ENCODE measurements at regions not wholly inside any gene's neighbourhood (a gene's known extent, or its start where the extent isn't known, plus 50 kb on each side); places are given as distances from the start of the nearest gene placed in this dataset.
"Not testable (repeated sequence)": the region's sequence is repeated elsewhere in the genome, so short reads cannot be mapped to it uniquely, and the experiment has no call there.

DNA sequence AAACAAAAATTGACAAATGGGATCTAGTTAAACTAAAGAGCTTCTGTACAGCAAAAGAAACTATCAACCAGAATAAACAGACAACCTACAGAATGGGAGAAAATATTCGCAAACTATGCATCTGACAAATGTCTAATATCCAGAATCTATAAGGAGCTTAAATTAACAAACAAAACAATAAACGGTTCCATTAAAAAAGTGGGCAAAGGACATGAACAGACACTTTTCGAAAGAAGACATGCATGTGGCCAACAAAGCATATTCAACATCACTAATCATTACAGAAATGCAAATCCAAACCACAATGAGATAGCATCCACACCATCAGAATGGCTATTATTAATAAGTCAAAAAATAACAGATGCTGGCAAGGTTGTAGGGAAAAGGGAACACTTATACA is 50.5 kb upstream of the MED13L start:
- DNase-seq; intact Hi-C loops (cut with DNase I): not testable (repeated sequence)

DNA sequence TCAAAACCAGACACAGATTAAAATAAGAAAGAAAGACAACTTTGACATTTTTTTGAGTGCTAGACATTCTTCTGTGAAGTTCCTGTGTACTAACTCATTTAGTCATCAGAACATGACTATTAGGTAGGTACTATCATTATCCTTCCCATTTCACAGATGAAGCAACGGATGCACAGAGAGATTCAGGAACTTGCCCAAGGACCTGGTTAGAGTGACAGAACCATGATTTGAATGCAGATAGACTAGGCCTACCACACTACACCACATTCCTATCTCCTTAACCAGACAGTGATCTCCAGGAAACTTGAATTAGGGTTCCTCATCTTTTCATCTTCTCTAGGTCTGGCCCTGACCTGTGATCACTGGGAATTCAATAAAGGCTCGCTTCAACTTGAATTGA is 54.4 kb upstream of the MED13L start:
- no peak for DNase-seq
- intact Hi-C loops (cut with DNase I): no loop called here

DNA sequence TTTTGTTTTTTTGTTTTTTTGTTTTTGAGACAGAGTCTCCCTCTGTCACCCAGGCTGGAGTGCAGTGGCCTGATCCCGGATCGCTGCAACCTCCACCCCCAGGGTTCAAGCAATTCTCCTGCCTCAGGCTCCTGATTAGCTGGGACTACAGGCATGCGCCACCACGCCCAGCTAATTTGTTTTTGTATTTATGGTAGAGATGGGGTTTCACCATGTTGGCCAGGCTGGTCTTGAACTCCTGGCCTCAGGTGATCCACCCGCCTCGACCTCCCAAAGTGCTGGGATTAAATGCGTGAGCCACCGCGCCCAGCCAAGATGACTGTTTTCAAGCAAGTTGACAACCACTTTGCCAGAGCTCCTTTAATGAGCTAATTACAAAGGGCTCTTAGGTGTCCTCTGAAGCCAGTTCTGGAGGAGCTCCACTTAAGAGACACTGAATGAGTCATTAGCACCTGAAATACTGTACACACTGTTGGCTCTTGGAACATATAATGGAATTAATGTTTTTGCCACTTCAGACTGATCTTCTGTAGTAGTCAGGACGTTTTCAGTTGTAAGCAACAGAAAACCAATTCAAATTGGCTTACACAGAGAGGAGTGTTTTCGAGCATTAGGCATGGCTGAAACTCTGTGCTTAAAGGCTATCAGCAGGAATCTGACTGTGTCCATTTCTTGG is 55.4 kb upstream of the MED13L start:
- no peak for DNase-seq

DNA sequence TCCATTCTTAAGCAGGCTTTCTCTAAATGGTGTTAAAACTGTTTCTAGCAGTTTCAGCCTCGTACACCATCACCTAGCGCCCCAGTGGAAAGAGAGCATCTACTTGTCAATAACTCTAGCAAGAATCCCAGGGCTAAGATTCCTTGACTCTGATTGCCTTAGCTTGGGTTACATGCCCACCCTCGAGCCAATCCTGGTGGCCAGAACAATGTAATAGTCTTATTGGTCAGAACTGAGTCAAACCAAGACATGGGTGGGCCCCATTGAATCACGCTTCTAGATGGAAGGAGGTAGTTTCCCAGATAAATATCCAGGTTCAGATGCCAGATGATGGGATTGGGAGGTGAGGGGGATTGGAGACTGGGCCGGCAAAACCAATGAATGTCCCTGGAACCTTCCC is 55.9 kb upstream of the MED13L start:
- DNase-seq: no peak
- intact Hi-C loops (cut with DNase I): no loop called here

More for the DNA sequence above, 55.4 kb upstream of the MED13L start:
- intact Hi-C loops (cut with DNase I): no loop called here

DNA sequence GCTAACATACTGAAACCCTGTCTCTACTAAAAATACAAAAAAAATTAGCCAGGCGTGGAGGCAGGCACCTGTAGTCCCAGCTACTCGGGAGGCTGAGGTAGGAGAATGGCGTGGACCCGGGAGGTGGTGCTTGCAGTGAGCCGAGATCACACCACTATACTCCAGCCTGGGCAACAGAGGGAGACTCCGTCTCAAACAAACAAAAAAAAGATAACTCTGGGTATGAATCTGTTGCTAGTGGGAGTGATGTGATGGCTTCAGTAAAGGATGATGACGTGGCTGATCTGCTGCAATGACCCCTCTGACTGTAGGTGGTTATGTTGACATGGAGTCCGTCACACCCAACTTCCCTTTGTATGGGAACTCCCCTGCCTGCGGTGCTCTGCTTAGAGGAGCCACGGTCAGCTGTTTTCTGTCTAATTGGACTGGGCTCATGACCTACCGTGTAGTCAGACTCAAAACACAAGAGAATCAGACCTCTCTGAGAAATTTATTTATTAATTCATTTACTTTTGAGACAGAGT is 59.1 kb upstream of the MED13L start:
- no peak for DNase-seq
- intact Hi-C loops (cut with DNase I): no loop called here

DNA sequence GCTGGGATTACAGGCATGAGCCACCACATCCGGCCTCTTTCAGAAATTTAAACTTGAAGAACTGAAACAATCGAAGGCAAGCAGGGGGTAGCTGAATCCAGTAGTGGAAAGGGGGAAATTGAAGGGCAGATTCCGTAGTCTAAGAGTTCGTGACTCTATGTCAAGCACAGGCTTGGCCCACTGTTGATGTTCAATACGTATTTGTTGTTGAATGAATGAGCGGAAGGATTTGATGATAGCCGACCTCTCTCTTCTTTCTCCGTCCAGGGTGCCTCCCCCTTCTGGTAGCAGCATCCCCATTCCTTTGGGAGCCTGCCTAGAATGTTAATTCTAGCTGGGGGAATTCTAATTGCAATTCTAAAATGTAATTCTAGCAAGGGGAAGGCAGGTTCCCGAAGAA is 59.8 kb upstream of the MED13L start:
- no peak for DNase-seq
- intact Hi-C loops (cut with DNase I): no loop called here

DNA sequence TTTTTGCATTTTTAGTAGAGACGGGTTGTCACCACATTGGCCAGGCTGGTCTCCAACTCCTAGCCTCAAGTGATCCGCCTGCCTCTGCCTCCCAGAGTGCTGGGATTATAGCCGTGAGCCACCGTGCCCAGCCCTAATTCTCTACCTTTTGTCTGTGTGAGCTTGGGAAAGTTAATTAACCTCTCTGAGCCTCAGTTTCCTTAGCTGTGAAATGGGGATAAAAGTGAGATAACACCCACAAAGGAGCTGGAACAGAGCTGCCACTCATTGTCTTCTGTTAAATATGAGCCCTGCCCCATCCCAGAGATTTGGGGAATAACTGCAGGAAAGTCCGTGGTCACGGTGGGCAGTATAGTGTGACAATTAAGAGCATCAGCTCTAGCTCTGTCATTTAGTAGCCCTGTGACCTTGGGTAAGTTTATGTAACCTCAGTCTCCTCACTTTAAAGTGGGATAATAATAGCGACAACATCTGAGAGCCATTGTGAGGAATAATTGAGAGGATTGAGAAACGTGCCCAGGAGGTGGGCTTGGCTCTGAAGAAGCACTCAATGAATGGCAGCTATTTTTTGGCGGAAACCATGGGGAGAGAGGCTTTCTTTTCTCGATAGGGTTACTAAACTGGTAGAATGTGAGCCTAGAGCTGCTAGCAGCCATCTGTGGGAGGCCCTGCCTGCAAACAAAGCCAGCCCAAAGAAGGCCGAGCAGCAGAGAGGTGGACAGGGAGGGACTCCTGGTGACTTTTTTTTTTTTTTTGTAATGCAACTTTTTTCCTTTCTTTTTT is 60.8 kb upstream of the MED13L start:
- intact Hi-C loops (cut with DNase I): no loop called here
- DNase-seq: no peak

DNA sequence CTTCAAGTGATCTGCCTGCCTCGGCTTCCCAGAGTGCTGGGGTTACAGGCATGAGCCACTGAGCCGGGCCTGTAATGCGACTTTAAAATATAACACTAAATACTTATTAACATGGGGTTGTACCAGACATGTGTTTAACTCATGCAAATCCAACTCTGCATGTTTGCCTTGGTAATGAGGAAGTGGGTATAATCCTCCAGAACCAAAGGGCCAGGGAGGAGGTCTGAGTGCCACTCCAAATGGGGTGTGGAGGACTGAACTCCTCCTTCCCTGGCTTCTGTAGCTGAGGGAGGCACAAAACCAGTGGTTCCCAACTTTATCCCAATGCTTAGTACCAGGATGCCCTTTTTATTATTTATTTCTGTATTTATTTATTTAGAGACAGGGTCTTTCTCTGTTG is 61.6 kb upstream of the MED13L start:
- no peak for DNase-seq

DNA sequence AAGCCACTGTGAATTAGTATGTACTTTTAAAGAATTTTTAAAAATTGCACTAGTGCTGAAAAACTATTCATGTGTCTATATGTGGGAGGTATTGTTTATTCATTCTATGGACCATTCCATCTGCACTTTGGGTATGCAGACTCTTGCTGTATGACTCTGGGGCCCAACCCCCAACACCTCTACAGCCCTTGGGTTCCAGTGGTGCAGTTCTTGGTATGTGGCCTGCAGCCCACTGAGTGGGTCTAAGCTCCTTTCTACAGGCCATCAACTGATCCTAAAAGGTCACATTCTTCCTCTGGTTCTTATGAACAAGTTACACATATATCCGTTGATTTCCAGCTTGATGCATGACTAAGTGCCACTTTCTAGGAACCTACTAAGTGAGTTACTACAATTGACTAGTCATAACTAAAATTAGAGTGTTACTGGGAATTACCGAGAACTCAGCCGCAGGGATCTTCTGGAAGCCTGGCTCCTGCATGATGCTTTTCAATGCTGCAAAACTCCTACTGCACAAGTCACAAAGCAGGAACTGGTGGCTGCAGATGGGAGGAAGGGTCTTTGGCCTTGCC is 62.4 kb upstream of the MED13L start:
- intact Hi-C loops (cut with DNase I): no loop called here
- no peak for DNase-seq

More for the DNA sequence above, 61.6 kb upstream of the MED13L start:
- intact Hi-C loops (cut with DNase I): no loop called here

DNA sequence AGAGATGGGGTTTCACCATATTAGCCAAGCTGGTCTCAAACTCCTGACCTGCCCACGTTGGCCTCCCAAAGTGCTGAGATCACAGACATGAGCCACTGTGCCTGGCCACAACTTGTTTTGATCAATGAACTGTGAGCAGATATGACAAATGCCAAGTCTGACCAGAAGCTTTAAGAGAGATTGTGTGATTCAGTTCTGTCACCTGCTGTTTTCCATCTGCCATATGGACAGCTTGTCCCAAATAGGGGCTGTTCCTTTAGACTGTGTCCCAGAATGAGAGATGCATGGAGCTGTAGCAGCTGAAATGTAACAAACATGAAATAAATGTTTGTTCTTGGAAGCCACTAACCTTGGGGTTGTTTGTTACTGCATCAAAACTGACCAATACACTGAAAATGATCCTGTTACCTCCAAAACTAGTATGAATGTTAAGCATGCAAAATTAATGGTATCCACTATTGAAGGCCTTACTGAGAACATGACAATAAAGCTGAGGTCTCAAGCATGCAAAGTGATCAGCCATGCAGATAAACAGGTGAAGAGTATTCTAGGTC is 65.9 kb upstream of the MED13L start:
- intact Hi-C loops (cut with DNase I): no loop called here
- no peak for DNase-seq

DNA sequence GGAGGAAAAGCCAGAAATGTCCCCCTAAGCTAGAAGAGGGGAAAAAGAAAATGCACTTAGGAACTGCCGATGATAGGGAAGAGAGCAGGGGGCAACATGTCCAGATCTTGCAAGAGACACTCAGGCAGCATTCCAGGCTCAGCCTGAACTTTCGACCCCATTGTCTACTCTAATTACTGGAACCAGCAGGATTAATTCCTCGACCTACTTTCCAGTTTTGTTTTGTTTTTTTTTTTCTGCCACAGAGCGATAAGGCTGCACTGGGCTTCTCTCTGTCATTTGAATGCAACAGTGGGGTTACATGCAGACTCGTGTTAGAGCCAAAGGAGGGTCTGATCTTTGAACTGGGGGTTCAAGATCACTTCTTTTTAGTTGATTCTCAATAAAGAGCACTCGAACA is 68.7 kb upstream of the MED13L start:
- intact Hi-C loops (cut with DNase I): no loop called here
- DNase-seq: no peak

DNA sequence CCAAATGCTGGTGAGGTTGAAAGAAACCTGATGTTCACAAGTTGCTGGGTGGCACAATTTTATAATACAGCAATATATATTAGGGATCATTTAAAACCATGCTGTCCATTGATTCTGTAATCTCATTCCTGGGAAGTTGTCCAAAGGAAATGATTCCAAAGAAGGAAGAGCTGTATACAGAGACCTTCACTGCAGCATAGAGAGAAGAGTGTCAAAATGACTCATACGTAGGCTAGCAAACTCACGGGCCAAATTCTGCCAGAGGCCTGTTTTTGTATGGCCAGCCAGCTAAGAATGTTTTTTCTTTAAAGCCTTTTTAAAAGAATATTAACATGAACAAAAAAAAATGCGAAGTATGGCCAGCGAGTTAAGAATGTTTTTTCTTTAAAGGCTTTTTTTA is 69.2 kb upstream of the MED13L start:
- intact Hi-C loops (cut with DNase I): no loop called here
- DNase-seq: no peak

DNA sequence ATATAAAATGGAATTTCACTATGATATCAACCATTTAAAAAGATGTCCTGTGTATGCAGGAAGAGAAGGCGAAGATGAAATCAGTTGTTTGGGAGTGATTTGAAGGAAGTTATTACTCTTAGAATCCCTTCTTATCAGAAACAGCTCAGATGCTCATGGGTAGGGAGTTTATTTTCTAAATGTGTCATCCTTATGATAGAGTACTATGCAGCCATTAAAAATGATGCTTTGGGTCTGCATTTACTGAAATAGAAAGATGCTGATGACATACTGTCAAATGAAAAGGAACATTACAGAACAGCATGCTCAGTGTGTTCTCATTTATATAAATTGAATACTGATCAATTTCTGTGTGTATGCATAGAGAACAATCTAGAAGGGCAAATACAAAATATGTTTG is 69.8 kb upstream of the MED13L start:
- no peak for DNase-seq
- intact Hi-C loops (cut with DNase I): no loop called here

DNA sequence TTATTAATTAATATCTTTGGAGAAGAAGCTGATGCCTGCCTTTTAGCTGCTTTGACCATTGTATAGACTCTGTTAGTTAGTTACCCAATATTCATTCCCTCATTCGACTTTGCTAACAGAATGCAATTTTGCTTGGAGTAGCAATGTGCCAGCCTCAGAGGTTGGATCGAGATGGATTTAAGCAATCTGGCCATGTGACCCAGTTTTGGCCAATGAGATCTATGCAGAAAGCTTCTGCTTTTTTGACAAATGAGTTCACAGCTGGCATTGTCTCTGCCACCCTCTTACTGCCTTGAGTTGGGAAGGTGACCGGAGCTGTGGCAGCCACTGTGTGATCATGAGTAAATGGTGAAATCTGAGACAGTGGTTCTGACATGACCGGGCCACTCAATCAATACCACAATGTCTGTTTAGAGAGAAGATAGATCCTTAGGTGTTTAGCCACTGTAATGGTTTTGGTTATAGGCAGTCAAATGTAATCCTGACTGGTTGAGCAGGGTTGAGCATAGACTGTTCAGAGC is 74.9 kb upstream of the MED13L start:
- no peak for DNase-seq
- intact Hi-C loops (cut with DNase I): no loop called here

DNA sequence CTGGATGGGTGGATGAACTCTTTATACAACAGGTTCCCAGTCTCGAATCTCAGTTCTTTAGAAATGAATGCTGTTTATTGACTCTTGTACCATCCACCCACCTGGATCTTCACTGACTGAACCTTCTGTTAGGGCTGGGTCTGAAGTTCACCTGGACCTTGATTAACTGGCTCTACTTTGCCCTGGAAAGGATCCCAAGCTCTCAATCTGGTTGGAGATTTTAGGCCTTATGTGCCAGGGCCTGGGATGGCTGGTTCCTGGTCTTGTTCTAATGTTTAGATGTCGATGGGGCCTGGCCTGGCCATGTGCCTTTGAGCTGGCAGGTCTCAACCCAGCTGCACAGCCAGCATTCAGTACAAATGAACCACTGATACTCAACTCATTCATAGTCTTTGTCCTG is 76.5 kb upstream of the MED13L start:
- intact Hi-C loops (cut with DNase I): no loop called here
- DNase-seq: no peak

DNA sequence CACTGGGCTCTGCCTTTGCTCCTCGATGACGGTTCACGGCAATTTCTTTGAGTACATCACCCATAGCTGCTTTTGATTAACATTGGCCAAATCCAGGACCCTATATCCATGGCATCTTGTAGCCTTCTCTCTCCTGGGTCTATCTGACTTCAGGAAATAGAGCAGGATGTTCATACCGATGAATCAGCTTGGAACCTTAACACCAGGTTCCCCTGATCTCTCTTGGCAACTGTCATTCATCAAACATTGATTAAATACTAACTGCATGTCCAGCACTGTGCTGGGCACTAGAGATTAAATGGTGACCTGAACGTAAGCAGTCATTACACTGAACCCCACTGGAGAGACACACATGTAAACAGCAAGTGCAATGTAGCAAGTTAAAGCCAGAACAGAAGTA is 77.0 kb upstream of the MED13L start:
- intact Hi-C loops (cut with DNase I): no loop called here
- no peak for DNase-seq

DNA sequence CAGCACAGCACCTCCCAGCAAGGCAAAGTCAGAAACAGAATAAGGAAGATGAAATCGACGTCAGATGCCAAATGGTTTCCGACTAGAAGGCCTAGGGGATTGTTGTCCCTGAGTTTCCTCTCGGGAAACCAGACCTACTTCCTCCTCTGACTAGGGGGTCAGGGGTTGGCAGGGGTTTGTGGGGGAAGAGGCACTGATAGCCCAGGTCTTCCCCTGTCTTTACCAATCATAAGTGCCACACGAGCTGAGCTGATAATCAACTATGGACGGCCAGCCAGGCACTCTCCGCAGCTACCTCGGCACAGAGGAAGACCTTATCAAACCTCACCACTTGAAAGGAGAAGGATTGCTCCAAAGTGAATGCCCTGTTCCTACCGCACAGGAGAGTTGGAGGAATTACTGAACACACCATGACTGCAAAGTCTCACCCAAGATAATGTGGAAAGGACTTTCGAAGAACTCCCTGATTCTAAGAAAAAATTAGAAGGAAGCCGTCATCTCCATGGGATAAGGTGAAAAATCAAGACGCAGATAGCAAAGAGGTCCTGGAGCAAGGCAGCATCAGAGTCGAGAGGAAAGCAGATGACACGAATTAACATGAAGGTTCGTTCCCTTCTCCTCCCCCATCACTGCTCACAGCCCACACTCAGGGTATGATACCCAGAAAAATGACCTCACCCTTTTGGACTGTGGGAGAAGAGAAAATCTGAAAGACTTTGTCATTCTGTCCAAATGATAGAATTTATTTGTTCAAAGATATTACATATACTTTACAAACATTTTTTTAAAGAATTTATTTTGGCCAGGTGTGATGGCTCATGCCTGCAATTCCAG is 77.7 kb upstream of the MED13L start:
- no peak for DNase-seq
- intact Hi-C loops (cut with DNase I): no loop called here

DNA sequence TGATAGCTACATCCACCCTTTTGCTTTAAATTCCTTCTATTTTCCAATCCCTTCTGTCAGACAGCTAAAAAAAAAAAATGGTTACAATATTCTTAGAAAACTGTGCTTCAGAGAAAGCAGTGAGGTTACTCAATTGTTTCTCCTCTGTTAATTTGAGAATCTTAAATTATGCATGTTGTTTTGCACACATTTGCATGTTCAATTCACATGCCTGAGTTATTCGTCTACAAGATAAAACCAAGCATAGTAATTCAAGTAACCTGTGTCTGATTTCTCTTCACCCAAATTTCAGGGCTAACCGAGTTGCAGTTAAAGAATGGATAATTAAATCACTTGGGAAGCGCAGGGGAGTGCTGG is 81.0 kb upstream of the MED13L start:
- intact Hi-C loops (cut with DNase I): no loop called here
- DNase-seq: no peak
